GM23338 (cell line): ENCODE measurements at regions not wholly inside any gene's neighbourhood (a gene's known extent, or its start where the extent isn't known, plus 50 kb on each side); places are given as distances from the start of the nearest gene placed in this dataset.

Experiments used
- ATAC-seq: fragments of 200-7000 bp; cut with Tn5 transposase; 3 replicates; pipeline ENCODE4 v1.9.1; 2020
- DNase-seq: peaks from one replicate; pipeline ENCODE4 v3.0.0-alpha.2; 2015; ENCODE audit warnings: low spot score
- H2AFZ ChIP-seq: fragments of 200-600 bp; sonication (generic); 2 replicates; pipeline ENCODE4 v1.8.0; 2016; ENCODE audit warnings: antibody characterized with exemption, mild to moderate bottlenecking, moderate library complexity
- H3F3A ChIP-seq: fragments of 200-600 bp; sonication (generic); replicated peaks from 2 replicates; pipeline ENCODE4 v1.8.0; 2017; ENCODE audit warnings: antibody characterized with exemption, mixed run types, low read depth
- H3K27ac ChIP-seq: fragments of 200-600 bp; sonication (generic); 2 replicates; pipeline ENCODE4 v1.6.1; 2016; ENCODE audit warnings: low read depth
- H3K27me3 ChIP-seq: fragments of 200-600 bp; sonication (generic); 2 replicates; pipeline ENCODE4 v1.8.0; 2016; ENCODE audit warnings: mild to moderate bottlenecking, mixed run types, moderate library complexity; ENCODE audit not compliant: insufficient read depth
- H3K36me3 ChIP-seq: fragments of 200-600 bp; sonication (generic); 2 replicates; pipeline ENCODE4 v1.8.0; 2016; ENCODE audit warnings: mild to moderate bottlenecking; ENCODE audit not compliant: insufficient read depth
- H3K4me1 ChIP-seq: fragments of 200-600 bp; sonication (generic); 2 replicates; pipeline ENCODE4 v1.8.0; 2016; ENCODE audit warnings: mild to moderate bottlenecking, moderate library complexity; ENCODE audit not compliant: insufficient read depth
- H3K4me2 ChIP-seq: fragments of 200-600 bp; sonication (generic); 2 replicates; pipeline ENCODE4 v1.7.1; 2017; ENCODE audit warnings: mixed run types
- H3K4me3 ChIP-seq: fragments of 200-600 bp; sonication (generic); 2 replicates; pipeline ENCODE4 v1.6.1; 2016; ENCODE audit warnings: mixed run types
- H3K79me2 ChIP-seq: fragments of 200-600 bp; sonication (generic); replicated peaks from 2 replicates; pipeline ENCODE4 v1.8.0; 2017; ENCODE audit warnings: mild to moderate bottlenecking; ENCODE audit not compliant: insufficient read depth
- H3K9me2 ChIP-seq: fragments of 200-600 bp; sonication (generic); 2 replicates; pipeline ENCODE4 v1.8.0; 2017; ENCODE audit not compliant: insufficient read depth
- H4K20me1 ChIP-seq: fragments of 200-600 bp; sonication (generic); replicated peaks from 2 replicates; pipeline ENCODE4 v1.8.0; 2017; ENCODE audit warnings: mild to moderate bottlenecking; ENCODE audit not compliant: insufficient read depth
- H3K27ac Mint-ChIP-seq: 2 replicates; pipeline ENCODE4 v1.8.0; 2020; ENCODE audit warnings: inconsistent platforms, mild to moderate bottlenecking, moderate library complexity, mixed read lengths
- H3K27me3 Mint-ChIP-seq: 3 replicates; pipeline ENCODE4 v1.8.0; 2022; ENCODE audit warnings: low read depth, mild to moderate bottlenecking, moderate library complexity, mixed read lengths, inconsistent platforms; ENCODE audit not compliant: insufficient read depth, poor library complexity
- H3K36me3 Mint-ChIP-seq: 3 replicates; pipeline ENCODE4 v1.8.0; 2021; ENCODE audit warnings: low read depth, mild to moderate bottlenecking, inconsistent platforms, moderate library complexity, mixed read lengths
- H3K4me1 Mint-ChIP-seq: 3 replicates; pipeline ENCODE4 v1.8.0; 2020; ENCODE audit warnings: mild to moderate bottlenecking, inconsistent platforms, mixed read lengths
- H3K4me3 Mint-ChIP-seq: 3 replicates; pipeline ENCODE4 v1.8.0; 2021; ENCODE audit warnings: moderate library complexity, mild to moderate bottlenecking, inconsistent platforms, mixed read lengths
- H3K9me3 Mint-ChIP-seq: 3 replicates; pipeline ENCODE4 v1.8.0; 2020; ENCODE audit warnings: moderate library complexity, mild to moderate bottlenecking, inconsistent platforms, mixed read lengths
- CREB1 ChIP-seq: fragments of 250-450 bp; sonication (Bioruptor Pico); IDR thresholded peaks from 2 replicates; pipeline ENCODE4 v1.5.0; 2020; ENCODE audit warnings: low read depth, mild to moderate bottlenecking, moderate library complexity
- CTCF ChIP-seq, 2 experiments: fragments of 200-600 bp in 1 of 2; sonication (generic) in 1 of 2; conservative IDR thresholded peaks; 2 replicates each; pipeline versions ENCODE4 v1.5.1 to v1.6.1; 2016 to 2017; ENCODE audit warnings: antibody characterized with exemption in 2 of 2, low read depth in 2 of 2, mild to moderate bottlenecking in 2 of 2, moderate library complexity in 1 of 2
- EZH2 ChIP-seq: fragments of 200-600 bp; sonication (generic); IDR thresholded peaks from one replicate; pipeline ENCODE4 v1.8.0; 2017; ENCODE audit warnings: antibody characterized with exemption, mild to moderate bottlenecking, low read depth; ENCODE audit not compliant: unreplicated experiment
- EZH2phosphoT487 ChIP-seq: fragments of 200-600 bp; sonication (generic); IDR thresholded peaks from one replicate; pipeline ENCODE4 v1.8.1; 2018; ENCODE audit warnings: antibody characterized with exemption; ENCODE audit not compliant: unreplicated experiment
- JUNB ChIP-seq: IDR thresholded peaks from one replicate; pipeline ENCODE4 v1.6.1; 2016; ENCODE audit warnings: antibody characterized with exemption; ENCODE audit not compliant: unreplicated experiment
- NANOG ChIP-seq: IDR thresholded peaks from 2 replicates; pipeline ENCODE4 v1.6.1; 2016; ENCODE audit warnings: antibody characterized with exemption, borderline replicate concordance
- POLR2AphosphoS5 ChIP-seq: IDR thresholded peaks from 2 replicates; pipeline ENCODE4 v1.6.1; 2016; ENCODE audit warnings: antibody characterized with exemption, low read depth
- STAT1 ChIP-seq: IDR thresholded peaks from one replicate; pipeline ENCODE4 v1.6.1; 2016; ENCODE audit warnings: antibody characterized with exemption; ENCODE audit not compliant: unreplicated experiment
- ZNF114 ChIP-seq: fragments of 250-450 bp; sonication (Bioruptor Pico); IDR thresholded peaks from 2 replicates; pipeline ENCODE4 v1.5.0; 2020; ENCODE audit warnings: mild to moderate bottlenecking, moderate library complexity
- ZNF331 ChIP-seq: fragments of 250-450 bp; sonication (Bioruptor Pico); IDR thresholded peaks from 2 replicates; pipeline ENCODE4 v1.5.0; 2020; ENCODE audit warnings: low read depth, mild to moderate bottlenecking, moderate library complexity
- TF ChIP-seq, protein P1 (sequence below): fragments of 250-450 bp; sonication (Bioruptor Pico); IDR thresholded peaks from 2 replicates; pipeline ENCODE4 v1.5.0; 2020; ENCODE audit warnings: mild to moderate bottlenecking, moderate library complexity
- TF ChIP-seq, protein P2 (sequence below): IDR thresholded peaks from one replicate; pipeline ENCODE4 v1.6.1; 2018; ENCODE audit warnings: antibody characterized with exemption; ENCODE audit not compliant: unreplicated experiment
- TF ChIP-seq, protein P3 (sequence below): IDR thresholded peaks from 2 replicates; pipeline ENCODE4 v1.6.1; 2016; ENCODE audit warnings: antibody characterized with exemption

- Mint-ChIP-seq H3K9me3 (peaks cover 3% of the 10 kb centered on the region; the same call in 1 of the 3 replicates), H3K4me3 (no peak overlapping the region), H3K27ac (no peak overlapping the region), H3K4me1 (peaks cover 8% of the 10 kb centered on the region), H3K27me3 (no peaks in the 10 kb centered on the region), H3K36me3 (no peaks in the 10 kb centered on the region)
- Histone ChIP-seq H3K4me2 (no peak overlapping the region), H3K27ac (no peak overlapping the region), H3K4me1 (0 out of 2 replicates have a peak, but pooled peaks cover 5% of the 10 kb centered on the region), H3K36me3 (no peaks in the 10 kb centered on the region), H3K79me2 (no peaks in the 10 kb centered on the region), H3K4me3 (no peak overlapping the region), H3F3A (no peaks in the 10 kb centered on the region), H3K9me2 (no peaks in the 10 kb centered on the region), H2AFZ (no peak overlapping the region), H4K20me1 (no peaks in the 10 kb centered on the region), H3K27me3 (no peaks in the 10 kb centered on the region)
- DNase-seq, result no peak
- ATAC-seq, result no peak
- TF ChIP-seq CTCF (conservative IDR thresholded peaks at IDR 0.05; ENCODE audit: low read depth in 2 of 2) (no peak), JUNB (no peak), CREB1 (CRISPR knock-in tag) (no peak), POLR2AphosphoS5 (no peak), EZH2phosphoT487 (no peak), STAT1 (no peak), ZNF331 (CRISPR knock-in tag) (no peak), EZH2 (no peak), NANOG (no peak), ZNF114 (CRISPR knock-in tag) (no peak)
- TF ChIP-seq, protein P1, sequence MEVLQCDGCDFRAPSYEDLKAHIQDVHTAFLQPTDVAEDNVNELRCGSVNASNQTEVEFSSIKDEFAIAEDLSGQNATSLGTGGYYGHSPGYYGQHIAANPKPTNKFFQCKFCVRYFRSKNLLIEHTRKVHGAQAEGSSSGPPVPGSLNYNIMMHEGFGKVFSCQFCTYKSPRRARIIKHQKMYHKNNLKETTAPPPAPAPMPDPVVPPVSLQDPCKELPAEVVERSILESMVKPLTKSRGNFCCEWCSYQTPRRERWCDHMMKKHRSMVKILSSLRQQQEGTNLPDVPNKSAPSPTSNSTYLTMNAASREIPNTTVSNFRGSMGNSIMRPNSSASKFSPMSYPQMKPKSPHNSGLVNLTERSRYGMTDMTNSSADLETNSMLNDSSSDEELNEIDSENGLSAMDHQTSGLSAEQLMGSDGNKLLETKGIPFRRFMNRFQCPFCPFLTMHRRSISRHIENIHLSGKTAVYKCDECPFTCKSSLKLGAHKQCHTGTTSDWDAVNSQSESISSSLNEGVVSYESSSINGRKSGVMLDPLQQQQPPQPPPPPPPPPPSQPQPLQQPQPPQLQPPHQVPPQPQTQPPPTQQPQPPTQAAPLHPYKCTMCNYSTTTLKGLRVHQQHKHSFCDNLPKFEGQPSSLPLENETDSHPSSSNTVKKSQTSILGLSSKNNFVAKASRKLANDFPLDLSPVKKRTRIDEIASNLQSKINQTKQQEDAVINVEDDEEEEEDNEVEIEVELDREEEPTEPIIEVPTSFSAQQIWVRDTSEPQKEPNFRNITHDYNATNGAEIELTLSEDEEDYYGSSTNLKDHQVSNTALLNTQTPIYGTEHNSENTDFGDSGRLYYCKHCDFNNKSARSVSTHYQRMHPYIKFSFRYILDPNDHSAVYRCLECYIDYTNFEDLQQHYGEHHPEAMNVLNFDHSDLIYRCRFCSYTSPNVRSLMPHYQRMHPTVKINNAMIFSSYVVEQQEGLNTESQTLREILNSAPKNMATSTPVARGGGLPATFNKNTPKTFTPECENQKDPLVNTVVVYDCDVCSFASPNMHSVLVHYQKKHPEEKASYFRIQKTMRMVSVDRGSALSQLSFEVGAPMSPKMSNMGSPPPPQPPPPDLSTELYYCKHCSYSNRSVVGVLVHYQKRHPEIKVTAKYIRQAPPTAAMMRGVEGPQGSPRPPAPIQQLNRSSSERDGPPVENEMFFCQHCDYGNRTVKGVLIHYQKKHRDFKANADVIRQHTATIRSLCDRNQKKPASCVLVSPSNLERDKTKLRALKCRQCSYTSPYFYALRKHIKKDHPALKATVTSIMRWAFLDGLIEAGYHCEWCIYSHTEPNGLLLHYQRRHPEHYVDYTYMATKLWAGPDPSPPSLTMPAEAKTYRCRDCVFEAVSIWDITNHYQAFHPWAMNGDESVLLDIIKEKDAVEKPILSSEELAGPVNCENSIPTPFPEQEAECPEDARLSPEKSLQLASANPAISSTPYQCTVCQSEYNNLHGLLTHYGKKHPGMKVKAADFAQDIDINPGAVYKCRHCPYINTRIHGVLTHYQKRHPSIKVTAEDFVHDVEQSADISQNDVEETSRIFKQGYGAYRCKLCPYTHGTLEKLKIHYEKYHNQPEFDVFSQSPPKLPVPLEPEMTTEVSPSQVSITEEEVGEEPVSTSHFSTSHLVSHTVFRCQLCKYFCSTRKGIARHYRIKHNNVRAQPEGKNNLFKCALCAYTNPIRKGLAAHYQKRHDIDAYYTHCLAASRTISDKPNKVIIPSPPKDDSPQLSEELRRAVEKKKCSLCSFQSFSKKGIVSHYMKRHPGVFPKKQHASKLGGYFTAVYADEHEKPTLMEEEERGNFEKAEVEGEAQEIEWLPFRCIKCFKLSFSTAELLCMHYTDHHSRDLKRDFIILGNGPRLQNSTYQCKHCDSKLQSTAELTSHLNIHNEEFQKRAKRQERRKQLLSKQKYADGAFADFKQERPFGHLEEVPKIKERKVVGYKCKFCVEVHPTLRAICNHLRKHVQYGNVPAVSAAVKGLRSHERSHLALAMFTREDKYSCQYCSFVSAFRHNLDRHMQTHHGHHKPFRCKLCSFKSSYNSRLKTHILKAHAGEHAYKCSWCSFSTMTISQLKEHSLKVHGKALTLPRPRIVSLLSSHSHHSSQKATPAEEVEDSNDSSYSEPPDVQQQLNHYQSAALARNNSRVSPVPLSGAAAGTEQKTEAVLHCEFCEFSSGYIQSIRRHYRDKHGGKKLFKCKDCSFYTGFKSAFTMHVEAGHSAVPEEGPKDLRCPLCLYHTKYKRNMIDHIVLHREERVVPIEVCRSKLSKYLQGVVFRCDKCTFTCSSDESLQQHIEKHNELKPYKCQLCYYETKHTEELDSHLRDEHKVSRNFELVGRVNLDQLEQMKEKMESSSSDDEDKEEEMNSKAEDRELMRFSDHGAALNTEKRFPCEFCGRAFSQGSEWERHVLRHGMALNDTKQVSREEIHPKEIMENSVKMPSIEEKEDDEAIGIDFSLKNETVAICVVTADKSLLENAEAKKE (CRISPR knock-in tag), result no peak
- TF ChIP-seq, protein P2, sequence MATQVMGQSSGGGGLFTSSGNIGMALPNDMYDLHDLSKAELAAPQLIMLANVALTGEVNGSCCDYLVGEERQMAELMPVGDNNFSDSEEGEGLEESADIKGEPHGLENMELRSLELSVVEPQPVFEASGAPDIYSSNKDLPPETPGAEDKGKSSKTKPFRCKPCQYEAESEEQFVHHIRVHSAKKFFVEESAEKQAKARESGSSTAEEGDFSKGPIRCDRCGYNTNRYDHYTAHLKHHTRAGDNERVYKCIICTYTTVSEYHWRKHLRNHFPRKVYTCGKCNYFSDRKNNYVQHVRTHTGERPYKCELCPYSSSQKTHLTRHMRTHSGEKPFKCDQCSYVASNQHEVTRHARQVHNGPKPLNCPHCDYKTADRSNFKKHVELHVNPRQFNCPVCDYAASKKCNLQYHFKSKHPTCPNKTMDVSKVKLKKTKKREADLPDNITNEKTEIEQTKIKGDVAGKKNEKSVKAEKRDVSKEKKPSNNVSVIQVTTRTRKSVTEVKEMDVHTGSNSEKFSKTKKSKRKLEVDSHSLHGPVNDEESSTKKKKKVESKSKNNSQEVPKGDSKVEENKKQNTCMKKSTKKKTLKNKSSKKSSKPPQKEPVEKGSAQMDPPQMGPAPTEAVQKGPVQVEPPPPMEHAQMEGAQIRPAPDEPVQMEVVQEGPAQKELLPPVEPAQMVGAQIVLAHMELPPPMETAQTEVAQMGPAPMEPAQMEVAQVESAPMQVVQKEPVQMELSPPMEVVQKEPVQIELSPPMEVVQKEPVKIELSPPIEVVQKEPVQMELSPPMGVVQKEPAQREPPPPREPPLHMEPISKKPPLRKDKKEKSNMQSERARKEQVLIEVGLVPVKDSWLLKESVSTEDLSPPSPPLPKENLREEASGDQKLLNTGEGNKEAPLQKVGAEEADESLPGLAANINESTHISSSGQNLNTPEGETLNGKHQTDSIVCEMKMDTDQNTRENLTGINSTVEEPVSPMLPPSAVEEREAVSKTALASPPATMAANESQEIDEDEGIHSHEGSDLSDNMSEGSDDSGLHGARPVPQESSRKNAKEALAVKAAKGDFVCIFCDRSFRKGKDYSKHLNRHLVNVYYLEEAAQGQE, result no peak
- TF ChIP-seq, protein P3, sequence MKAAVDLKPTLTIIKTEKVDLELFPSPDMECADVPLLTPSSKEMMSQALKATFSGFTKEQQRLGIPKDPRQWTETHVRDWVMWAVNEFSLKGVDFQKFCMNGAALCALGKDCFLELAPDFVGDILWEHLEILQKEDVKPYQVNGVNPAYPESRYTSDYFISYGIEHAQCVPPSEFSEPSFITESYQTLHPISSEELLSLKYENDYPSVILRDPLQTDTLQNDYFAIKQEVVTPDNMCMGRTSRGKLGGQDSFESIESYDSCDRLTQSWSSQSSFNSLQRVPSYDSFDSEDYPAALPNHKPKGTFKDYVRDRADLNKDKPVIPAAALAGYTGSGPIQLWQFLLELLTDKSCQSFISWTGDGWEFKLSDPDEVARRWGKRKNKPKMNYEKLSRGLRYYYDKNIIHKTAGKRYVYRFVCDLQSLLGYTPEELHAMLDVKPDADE, result no peak
Observed at GRCh38 chr9:26205261-26205660, 527.0 kb upstream of the TUSC1 start.
